HepG2 (cell line): ENCODE measurements at regions not wholly inside any gene's neighbourhood (a gene's known extent, or its start where the extent isn't known, plus 50 kb on each side); places are given as distances from the start of the nearest gene placed in this dataset.

Experiments used
- ESRRA ChIP-seq: sonication (generic); formaldehyde crosslinking; IDR thresholded peaks from 2 replicates; pipeline ENCODE4 v1.5.1; 2020; ENCODE audit warnings: mild to moderate bottlenecking, low read depth, missing genetic modification reagents
- NR2F2 ChIP-seq: IDR thresholded peaks from 2 replicates; pipeline ENCODE4 v1.6.1; 2012; ENCODE audit warnings: low read depth, inconsistent platforms, borderline replicate concordance
- RELA ChIP-seq: sonication (generic); formaldehyde crosslinking; IDR thresholded peaks from 2 replicates; pipeline ENCODE4 v1.4.0; 2020; ENCODE audit warnings: missing genetic modification reagents
- SAFB2 ChIP-seq: sonication (generic); formaldehyde crosslinking; IDR thresholded peaks from 2 replicates; pipeline ENCODE4 v1.5.1; 2020; ENCODE audit warnings: missing genetic modification reagents, low read depth, mild to moderate bottlenecking, borderline replicate concordance
- TAF1 ChIP-seq: sonication (generic); formaldehyde crosslinking; IDR thresholded peaks from 2 replicates; pipeline ENCODE4 v1.4.0; 2020; ENCODE audit warnings: missing genetic modification reagents
- ZNF205 ChIP-seq: IDR thresholded peaks from 2 replicates; pipeline ENCODE4 v1.6.1; 2018; ENCODE audit warnings: missing biosample characterization, missing genetic modification reagents
- ZNF605 ChIP-seq: sonication (generic); formaldehyde crosslinking; IDR thresholded peaks from 2 replicates; pipeline ENCODE4 v1.8.0; 2022; ENCODE audit warnings: mild to moderate bottlenecking, missing genetic modification reagents
- TF ChIP-seq, protein P1 (sequence below): sonication (generic); formaldehyde crosslinking; IDR thresholded peaks from 2 replicates; pipeline ENCODE4 v1.4.0; 2020; ENCODE audit warnings: missing genetic modification reagents
- TF ChIP-seq, protein P2 (sequence below): IDR thresholded peaks from 2 replicates; pipeline ENCODE4 v1.6.1; 2016; ENCODE audit warnings: low read depth, borderline replicate concordance
- TF ChIP-seq, protein P3 (sequence below): sonication (generic); formaldehyde crosslinking; IDR thresholded peaks from 2 replicates; pipeline ENCODE4 v1.5.0; 2020; ENCODE audit warnings: mild to moderate bottlenecking, missing genetic modification reagents, moderate library complexity
- TF ChIP-seq, protein P4 (sequence below): sonication (generic); formaldehyde crosslinking; IDR thresholded peaks from 2 replicates; pipeline ENCODE4 v1.8.0; 2022; ENCODE audit warnings: mild to moderate bottlenecking, missing genetic modification reagents, moderate library complexity
- TF ChIP-seq, protein P5 (sequence below): sonication (generic); formaldehyde crosslinking; IDR thresholded peaks from 2 replicates; pipeline ENCODE4 v1.4.0; 2020; ENCODE audit warnings: mild to moderate bottlenecking, missing genetic modification reagents

DNA sequence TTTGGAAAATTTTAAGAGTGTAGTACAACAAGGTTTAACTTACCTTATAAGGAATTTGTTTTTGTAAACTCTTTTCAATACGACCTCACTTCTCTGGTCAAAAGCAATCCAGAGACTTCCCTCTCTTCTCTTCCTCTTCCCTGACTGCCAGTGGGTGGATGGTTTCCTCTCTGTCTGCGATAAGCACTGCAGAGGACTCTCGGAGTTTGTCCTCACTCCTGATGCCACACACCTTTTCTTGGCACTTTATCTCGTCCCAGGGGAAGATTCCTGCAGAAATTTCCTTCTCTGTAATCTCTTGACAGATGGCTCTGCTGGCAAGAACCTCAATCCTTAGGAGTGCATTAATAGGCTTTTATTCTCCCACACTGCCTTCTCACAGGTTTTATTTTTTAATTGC lies 641.6 kb downstream of the NR2F1-AS1 start:
- TF ChIP-seq, protein P1, sequence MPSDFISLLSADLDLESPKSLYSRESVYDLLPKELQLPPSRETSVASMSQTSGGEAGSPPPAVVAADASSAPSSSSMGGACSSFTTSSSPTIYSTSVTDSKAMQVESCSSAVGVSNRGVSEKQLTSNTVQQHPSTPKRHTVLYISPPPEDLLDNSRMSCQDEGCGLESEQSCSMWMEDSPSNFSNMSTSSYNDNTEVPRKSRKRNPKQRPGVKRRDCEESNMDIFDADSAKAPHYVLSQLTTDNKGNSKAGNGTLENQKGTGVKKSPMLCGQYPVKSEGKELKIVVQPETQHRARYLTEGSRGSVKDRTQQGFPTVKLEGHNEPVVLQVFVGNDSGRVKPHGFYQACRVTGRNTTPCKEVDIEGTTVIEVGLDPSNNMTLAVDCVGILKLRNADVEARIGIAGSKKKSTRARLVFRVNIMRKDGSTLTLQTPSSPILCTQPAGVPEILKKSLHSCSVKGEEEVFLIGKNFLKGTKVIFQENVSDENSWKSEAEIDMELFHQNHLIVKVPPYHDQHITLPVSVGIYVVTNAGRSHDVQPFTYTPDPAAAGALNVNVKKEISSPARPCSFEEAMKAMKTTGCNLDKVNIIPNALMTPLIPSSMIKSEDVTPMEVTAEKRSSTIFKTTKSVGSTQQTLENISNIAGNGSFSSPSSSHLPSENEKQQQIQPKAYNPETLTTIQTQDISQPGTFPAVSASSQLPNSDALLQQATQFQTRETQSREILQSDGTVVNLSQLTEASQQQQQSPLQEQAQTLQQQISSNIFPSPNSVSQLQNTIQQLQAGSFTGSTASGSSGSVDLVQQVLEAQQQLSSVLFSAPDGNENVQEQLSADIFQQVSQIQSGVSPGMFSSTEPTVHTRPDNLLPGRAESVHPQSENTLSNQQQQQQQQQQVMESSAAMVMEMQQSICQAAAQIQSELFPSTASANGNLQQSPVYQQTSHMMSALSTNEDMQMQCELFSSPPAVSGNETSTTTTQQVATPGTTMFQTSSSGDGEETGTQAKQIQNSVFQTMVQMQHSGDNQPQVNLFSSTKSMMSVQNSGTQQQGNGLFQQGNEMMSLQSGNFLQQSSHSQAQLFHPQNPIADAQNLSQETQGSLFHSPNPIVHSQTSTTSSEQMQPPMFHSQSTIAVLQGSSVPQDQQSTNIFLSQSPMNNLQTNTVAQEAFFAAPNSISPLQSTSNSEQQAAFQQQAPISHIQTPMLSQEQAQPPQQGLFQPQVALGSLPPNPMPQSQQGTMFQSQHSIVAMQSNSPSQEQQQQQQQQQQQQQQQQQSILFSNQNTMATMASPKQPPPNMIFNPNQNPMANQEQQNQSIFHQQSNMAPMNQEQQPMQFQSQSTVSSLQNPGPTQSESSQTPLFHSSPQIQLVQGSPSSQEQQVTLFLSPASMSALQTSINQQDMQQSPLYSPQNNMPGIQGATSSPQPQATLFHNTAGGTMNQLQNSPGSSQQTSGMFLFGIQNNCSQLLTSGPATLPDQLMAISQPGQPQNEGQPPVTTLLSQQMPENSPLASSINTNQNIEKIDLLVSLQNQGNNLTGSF (CRISPR knock-in tag) = no peak
- TF ChIP-seq NR2F2 = no peak
- TF ChIP-seq ESRRA (CRISPR knock-in tag) = no peak
- TF ChIP-seq TAF1 (CRISPR knock-in tag) = no peak
- no peak for TF ChIP-seq ZNF605 (CRISPR knock-in tag)
- TF ChIP-seq, protein P2, sequence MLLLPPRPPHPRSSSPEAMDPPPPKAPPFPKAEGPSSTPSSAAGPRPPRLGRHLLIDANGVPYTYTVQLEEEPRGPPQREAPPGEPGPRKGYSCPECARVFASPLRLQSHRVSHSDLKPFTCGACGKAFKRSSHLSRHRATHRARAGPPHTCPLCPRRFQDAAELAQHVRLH (CRISPR knock-in tag) = no peak
- TF ChIP-seq, protein P3, sequence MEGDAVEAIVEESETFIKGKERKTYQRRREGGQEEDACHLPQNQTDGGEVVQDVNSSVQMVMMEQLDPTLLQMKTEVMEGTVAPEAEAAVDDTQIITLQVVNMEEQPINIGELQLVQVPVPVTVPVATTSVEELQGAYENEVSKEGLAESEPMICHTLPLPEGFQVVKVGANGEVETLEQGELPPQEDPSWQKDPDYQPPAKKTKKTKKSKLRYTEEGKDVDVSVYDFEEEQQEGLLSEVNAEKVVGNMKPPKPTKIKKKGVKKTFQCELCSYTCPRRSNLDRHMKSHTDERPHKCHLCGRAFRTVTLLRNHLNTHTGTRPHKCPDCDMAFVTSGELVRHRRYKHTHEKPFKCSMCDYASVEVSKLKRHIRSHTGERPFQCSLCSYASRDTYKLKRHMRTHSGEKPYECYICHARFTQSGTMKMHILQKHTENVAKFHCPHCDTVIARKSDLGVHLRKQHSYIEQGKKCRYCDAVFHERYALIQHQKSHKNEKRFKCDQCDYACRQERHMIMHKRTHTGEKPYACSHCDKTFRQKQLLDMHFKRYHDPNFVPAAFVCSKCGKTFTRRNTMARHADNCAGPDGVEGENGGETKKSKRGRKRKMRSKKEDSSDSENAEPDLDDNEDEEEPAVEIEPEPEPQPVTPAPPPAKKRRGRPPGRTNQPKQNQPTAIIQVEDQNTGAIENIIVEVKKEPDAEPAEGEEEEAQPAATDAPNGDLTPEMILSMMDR (CRISPR knock-in tag) = no peak
- TF ChIP-seq RELA = no peak
- TF ChIP-seq, protein P4, sequence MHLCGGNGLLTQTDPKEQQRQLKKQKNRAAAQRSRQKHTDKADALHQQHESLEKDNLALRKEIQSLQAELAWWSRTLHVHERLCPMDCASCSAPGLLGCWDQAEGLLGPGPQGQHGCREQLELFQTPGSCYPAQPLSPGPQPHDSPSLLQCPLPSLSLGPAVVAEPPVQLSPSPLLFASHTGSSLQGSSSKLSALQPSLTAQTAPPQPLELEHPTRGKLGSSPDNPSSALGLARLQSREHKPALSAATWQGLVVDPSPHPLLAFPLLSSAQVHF (CRISPR knock-in tag) = no peak
- TF ChIP-seq ZNF205 (CRISPR knock-in tag) = no peak
- TF ChIP-seq, protein P5, sequence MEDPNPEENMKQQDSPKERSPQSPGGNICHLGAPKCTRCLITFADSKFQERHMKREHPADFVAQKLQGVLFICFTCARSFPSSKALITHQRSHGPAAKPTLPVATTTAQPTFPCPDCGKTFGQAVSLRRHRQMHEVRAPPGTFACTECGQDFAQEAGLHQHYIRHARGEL = no peak
- TF ChIP-seq SAFB2 (CRISPR knock-in tag) = no peak
